Hematopoietic multipotent progenitor cell treated with erythropoietin and hydrocortisone succinate and interleukin-3 and kit ligand, for 15 days (in vitro differentiated cells): ENCODE measurements at regions not wholly inside any gene's neighbourhood (a gene's known extent, or its start where the extent isn't known, plus 50 kb on each side); places are given as distances from the start of the nearest gene placed in this dataset.

Experiments
- DNase-seq: peaks from one replicate; pipeline ENCODE4 v3.0.0-alpha.2; 2015; ENCODE audit warnings: low spot score

DNA sequence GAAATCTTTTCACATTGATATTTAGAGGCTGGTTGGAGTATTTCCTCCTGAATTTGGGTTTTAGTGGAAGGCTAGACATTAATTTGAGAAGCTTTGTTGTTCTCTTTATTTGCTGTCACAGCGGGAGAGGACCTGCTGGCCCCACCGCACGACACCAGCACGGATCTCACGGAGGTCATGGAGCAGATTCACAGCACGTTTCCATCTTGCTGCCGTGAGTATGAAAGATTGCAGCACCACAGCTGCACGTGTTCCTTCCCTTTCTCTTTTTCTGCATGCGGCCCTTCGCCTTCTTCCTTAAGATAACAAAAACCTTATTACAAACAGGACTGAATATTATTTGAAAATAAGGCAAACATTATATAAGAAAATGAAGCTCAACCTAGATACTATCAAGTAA is 555.5 kb downstream of the UTRN start:
- DNase-seq, result no peak

DNA sequence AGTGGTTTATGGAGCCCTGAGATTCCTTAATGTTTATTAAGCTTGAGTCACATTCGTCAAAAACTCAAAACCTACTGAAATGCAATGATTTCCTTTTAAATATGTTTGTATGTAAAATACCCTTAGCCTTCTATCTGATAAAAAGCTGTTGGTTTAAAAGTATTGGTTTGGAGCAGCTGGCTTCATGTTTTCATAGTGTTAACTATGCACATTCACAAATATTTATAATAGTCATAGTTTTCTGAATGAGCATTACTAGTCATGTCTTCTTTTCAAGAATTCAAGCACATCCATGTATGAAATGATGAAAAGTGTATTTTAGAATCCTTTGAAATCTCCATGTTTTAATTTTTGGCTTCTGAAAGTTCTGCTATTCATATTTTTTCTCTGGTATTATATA is 558.6 kb downstream of the UTRN start:
- no peak for DNase-seq

- no peak for DNase-seq
Measured at GRCh38 chr6:144844596-144844995, 559.5 kb downstream of the UTRN start.

GRCh38 chr6:144845186-144845585 is 560.1 kb downstream of the UTRN start:
- DNase-seq, result no peak

GRCh38 chr6:144847916-144848315 is 562.8 kb downstream of the UTRN start:
- DNase-seq, result no peak

- DNase-seq, result no peak
Measured at GRCh38 chr6:144849920-144850319, 564.8 kb downstream of the UTRN start.

- no peak for DNase-seq
Measured at GRCh38 chr6:144853603-144854002, 568.5 kb downstream of the UTRN start.

DNA sequence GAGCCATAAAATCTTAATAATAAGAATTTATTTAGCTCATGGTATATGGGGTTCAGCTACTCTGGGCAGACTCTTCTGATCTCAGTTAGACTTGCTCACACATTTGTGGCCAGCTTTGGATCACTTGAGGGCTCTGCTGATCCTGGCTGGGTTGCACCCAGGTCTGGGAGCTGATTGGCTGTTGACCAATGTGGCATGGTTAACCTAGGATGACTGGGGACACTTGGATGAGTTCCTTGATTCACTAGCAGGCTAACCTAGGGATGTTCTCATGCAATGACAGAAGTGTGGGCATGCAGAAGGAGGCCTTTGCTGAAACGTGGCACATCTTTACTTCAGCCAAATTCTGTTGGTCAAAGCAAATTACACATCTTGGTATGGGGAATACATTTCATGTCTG is 569.5 kb downstream of the UTRN start:
- no peak for DNase-seq

DNA sequence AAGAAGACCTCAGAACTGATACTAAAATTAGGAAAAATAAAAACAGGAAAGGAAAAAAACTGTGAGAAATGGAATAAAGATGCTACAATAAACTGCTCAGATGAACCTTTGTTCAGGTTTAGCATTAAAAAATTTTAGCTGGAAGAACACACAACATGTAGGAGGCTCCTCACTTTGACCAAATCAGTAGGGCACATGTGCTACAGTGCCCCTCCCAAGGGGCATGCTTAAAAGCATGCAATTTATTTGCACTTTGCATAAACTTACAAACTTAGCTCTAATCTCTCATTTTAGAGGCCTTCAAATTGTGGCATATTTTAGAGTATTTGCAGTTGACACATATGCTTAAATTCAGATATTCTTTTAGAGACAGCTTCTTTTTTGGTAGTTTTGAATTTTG is 570.2 kb downstream of the UTRN start:
- DNase-seq, result no peak

DNA sequence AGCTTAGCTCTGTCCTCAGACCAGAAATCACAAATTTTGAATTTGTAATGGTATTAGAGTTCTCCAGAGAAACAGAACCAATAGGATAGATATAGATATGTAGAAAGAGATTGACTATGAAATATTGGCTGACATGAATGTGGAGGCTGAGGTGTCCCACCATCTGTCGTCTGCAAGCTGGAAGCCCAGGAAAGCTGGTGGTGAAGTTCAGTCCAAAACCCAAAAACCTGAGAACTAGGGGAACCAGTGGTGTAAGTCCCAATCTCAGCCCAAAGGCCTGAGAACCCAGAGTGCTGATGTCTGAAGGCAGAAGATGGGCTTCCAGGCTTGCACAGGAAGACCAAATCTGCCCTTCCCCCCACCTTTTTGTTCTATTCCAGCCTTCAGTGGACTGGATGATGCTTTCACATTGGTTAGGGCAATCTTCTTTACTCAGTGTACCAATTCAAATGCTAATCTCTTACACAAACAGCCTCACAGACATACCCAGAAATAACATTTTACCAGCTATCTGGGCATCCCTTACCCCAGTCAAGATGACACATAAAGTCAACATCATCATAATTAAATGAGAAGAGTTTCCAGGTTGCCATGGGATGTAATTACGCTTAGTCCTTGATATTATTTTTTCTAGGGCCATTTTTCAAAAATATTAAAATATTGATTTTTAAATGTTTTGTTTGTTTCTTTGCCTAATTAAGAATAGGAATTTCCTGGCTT is 570.8 kb downstream of the UTRN start:
- no peak for DNase-seq

DNA sequence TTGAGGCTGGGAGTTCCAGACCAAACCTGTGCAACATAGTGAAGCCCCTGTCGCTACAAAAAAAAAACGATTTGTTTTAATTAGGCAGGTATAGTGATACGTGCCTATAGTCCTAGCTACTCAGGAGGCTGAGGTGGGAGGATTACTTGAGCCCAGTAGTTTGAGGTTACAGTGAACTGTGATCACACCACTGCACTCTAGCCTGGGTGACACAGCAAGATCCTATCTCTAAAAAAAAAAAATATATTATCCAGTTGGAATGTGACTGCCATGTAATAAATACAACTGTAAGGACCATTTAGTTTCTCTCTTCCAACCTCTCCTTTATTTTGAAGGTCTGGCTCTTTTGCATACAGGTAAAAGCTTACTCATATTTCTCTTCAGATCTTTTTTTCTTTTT is 571.5 kb downstream of the UTRN start:
- no peak for DNase-seq

- no peak for DNase-seq
Measured at GRCh38 chr6:144857086-144857485, 572.0 kb downstream of the UTRN start.

- DNase-seq, result no peak
Measured at GRCh38 chr6:144862769-144863168, 577.6 kb downstream of the UTRN start.

DNA sequence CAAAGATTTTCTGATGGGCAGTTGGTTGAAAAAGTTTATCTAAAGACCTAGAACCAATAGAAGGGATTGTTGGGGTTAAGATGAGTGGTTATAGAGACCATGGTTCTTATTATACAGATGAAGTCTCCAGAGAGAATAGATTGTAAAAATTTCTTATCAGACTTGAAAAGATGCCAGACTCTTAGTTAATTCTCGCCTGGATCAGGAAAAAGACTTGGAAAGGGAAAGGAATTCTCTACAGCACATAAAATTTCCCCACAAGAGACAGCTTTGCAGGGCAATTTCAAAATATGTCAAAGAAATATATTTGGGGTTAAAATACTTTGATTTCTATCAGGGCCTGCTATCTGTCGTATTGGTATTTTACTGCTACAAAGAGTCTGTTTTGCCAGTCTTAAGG is 582.6 kb downstream of the UTRN start:
- no peak for DNase-seq

GRCh38 chr6:144870782-144871181 is 585.6 kb downstream of the UTRN start:
- no peak for DNase-seq

DNA sequence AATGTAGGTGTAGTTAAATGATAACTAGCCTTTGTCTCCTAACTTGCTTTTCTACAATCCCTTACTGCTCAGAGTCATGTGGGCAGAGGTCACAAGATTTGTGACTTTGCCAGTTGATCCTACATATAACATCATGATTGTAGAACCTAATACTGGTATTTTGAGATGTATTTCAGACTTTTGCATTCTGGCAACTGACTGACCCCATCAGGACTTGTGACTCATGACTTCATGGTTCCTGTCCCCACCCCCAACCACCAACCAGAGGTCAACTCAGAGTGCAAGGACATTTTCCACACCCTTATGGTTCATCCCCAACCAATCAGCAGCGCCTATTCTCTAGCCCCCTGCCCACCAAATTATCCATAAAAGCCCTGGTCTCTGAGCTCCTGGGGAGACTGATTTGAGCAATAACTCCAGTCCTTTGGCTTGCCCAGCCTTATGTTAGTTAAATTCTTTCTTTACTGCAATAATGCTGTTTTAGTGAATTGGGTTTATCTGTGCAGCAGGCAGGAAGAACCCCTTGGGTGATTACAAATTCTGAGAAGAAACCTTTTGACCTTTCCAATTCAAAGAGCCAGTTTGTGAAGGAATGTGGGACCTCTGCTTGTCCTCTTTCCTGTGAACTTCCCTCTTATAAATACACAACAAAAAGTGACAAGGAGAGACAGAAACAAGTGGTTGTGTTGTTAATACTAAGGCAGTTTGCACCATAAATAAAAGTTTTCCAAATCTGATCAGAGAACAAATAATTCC is 588.7 kb downstream of the UTRN start:
- DNase-seq, result no peak

DNA sequence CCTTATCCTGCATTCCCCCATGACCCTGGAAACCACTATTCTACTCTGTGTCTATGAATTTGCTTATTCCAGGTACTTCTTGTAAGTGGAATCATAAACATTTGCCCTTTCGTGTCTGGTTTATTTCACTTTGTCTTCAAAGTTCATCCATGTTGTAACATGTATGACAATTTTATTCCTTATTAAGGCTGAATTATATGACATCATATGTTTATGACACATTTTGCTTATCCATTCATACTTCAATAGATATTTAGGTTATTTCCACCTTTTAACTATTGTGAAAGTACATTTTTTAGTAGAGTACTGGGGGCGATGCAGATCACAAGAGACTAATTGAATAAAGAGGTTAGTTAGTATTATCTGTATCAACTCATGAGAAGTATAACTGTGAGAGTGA is 591.6 kb downstream of the UTRN start:
- no peak for DNase-seq

DNA sequence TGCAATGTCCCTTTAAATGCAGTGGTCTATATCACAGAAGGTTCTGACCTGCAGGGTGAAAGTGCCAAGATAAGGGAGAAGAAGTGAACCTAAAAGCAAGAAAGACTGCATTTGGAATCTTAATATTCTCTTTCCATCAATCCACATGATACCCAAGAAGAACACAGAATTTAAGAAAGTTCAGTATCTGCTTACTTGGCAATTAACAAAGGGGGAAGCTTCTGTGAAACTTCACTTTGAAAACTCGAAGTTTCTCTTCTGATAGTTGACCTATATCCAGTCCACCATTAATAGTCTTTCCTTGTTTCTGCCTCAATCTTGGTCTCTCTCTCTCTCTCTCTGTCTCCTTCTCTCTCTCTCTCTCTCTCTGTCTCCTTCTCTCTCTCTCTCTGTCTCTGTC is 592.0 kb downstream of the UTRN start:
- no peak for DNase-seq

DNA sequence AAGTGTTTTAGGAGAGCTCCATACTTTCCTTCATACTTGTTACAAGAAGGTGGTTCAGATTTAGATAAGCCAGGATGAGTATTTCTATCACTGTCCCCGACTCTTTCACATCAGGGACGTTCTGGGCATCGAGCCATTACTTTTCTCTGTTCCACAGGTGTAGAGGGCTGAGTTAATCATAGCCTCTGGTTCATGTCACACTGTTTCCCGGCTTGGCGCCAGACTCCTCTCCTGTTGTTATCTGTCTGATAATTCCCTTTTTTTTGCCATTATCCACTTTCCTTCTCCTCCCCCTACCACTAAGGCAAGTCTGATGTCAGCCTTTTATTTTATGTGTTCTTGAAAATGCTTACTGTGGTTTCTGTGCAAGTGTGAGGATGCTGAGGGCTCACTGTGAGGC is 593.4 kb downstream of the UTRN start:
- no peak for DNase-seq

DNA sequence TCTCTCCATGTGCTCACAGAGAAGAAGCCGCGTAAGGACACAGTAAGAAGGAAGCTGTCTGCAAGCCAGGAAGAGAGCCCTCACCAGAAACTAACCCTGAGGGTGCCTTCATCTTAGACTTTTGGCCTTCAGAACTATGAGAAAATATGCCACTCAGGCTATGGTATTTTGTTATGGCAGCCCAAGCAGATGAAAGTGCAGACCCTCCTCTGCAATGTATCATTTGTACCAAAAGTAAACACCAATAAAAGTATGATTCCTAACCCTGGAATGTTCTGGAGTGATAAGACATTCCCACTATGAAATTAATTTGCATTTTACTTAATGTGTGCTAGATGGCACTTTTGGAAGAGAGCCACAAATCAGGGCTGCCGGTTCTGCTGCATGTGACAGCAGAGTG is 594.3 kb downstream of the UTRN start:
- DNase-seq, result no peak

- no peak for DNase-seq
Measured at GRCh38 chr6:144882425-144882824, 597.3 kb downstream of the UTRN start.

DNA sequence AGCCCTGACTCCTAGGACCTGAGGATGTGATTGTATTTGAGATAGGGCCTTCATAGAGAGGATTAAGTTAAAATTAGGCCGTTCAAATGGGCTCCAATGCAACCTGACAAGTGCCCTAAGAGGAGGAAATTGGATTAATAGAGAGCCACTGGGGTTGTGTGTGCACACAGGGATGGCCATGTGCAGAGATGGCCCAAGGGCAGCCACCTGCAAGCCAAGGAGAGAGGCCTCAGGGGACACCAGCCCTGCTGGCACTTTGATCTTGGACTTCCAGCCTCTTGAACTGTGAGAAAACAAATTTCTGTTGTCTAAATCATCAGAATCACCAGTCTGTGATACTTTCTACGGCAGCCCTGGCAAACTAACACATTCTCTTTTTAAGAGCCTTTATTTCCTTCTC is 598.8 kb downstream of the UTRN start:
- no peak for DNase-seq

DNA sequence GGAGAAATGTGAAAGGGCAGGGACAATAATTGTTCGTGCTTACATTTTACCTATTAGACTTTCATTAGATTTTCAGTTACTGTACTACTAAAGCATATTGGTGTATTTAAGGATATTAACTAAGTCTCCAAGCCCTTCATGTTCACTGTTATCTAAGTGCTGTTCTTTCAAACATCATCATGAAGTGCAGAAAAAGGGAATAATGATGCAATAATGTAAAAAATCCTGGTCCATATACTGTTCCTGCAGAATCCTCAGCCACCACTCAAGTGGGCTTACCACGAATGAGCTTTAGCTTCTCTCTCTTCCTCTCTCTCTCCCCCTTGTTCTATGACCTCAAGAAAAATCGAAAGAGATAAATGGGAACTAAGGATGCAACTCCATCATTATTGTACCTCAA is 600.7 kb downstream of the UTRN start:
- no peak for DNase-seq

GRCh38 chr6:144886682-144887081 is 601.5 kb downstream of the UTRN start:
- peak; percentile 50 for DNase-seq
